ENCODE measurements at regions not wholly inside any gene's neighbourhood (a gene's known extent, or its start where the extent isn't known, plus 50 kb on each side); places are given as distances from the start of the nearest gene placed in this dataset.
A peak's percentile ranks its signal among the peaks of the same experiment; 100 is the strongest.
"Not testable (repeated sequence)": the region's sequence is repeated elsewhere in the genome, so short reads cannot be mapped to it uniquely, and the experiment has no call there.

DNA sequence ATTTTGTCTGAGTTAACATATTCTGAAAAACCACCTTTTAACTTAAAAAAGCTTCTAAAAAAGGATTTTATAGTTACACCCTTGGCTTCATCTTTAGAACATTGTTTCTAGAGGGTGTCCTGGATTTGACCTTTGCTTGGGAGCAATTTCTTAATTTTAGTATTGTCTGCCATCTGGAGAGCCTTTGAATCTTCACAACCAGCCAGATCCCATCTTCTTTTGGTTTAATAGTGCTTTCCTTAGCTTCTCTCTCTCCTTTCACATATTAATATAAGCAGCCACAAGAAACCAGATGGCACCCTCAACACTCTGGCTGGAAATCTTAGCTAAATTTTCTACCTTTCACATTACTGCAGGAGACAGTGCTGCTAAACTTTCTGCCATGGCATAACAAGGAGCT lies 76.5 kb upstream of the TSPAN2 start:
- intact Hi-C loops (cut with micrococcal nuclease) = no loop called here
- no peak for DNase-seq (ENCODE audit: low spot score)
- no peak overlapping the region for H3K27ac Mint-ChIP-seq
- H3K4me3 Mint-ChIP-seq = no peak overlapping the region
- no peaks in the 10 kb centered on the region for H3K4me1 Mint-ChIP-seq (ENCODE audit: low read depth)
- no peaks in the 10 kb centered on the region for H3K9me3 Mint-ChIP-seq
- no peaks in the 10 kb centered on the region for H3K36me3 Mint-ChIP-seq (ENCODE audit: low read depth)
- peaks cover 4% of the 10 kb centered on the region for H3K27me3 Mint-ChIP-seq (ENCODE audit: insufficient read depth)

DNA sequence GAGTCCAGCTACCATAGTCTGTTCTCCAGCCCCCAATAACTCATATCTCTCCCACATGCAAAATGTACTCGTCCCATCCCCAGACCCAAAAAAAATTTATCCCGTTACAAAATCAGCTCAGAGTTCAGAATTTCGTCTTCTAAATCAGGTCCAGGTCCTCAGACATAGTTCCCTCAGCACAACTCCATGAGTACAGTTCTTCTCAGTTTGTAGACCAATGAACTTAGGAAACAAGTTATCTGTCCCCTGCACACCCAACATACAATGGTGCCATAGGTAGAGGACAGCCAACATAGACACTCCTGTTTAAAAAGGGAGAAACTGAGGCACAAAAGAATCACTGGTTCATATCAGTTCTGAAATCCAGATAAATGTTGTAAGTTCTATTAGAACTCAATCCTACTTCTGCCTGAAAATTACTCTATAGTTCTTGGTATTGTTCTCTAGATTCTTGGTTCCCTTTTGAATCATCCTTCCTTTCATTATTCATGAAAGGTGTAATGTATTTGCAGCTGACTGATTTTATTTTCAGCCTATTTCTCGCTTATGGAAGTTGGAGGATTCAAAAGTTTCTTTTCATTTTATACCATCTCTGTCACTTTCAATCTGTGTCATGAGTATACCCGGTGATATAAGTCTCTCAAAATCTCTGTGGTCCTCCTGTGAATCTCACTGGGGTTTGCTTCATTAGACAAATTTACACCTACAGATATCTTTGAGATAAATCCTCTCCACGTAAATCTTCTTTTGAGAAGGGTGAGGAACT lies 75.8 kb upstream of the TSPAN2 start:
- intact Hi-C loops (cut with micrococcal nuclease) = no loop called here
- Mint-ChIP-seq H3K27ac (no peak overlapping the region), H3K4me1 (ENCODE audit: low read depth) (no peaks in the 10 kb centered on the region), H3K36me3 (ENCODE audit: low read depth) (no peaks in the 10 kb centered on the region), H3K9me3 (no peaks in the 10 kb centered on the region), H3K4me3 (no peak overlapping the region), H3K27me3 (ENCODE audit: insufficient read depth) (peaks cover 4% of the 10 kb centered on the region)
- no peak for DNase-seq (ENCODE audit: low spot score)

DNA sequence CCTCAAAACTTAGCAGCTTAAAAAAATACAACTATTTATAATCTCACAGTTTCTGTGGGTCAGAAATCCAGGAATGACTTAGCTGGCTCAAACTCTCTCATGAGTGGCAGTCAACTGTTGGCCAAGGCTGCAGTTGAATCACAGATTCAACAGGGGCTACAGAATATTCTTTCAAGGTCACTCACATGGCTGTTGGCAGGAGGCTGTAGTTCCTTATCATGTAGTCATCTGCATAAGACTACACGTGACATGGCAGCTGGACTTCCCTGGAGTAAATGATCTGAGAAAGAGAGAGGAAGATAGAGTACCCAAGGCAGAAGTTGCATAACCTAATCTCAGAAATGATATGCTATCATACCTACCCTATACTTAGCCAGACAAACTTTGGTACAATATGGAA lies 75.2 kb upstream of the TSPAN2 start:
- Mint-ChIP-seq H3K4me3 (no peak overlapping the region), H3K36me3 (ENCODE audit: low read depth) (no peaks in the 10 kb centered on the region), H3K9me3 (no peaks in the 10 kb centered on the region), H3K27me3 (ENCODE audit: insufficient read depth) (peaks cover 2% of the 10 kb centered on the region), H3K27ac (no peak overlapping the region), H3K4me1 (ENCODE audit: low read depth) (no peaks in the 10 kb centered on the region)
- intact Hi-C loops (cut with micrococcal nuclease) = no loop called here
- DNase-seq (ENCODE audit: low spot score) = no peak

DNA sequence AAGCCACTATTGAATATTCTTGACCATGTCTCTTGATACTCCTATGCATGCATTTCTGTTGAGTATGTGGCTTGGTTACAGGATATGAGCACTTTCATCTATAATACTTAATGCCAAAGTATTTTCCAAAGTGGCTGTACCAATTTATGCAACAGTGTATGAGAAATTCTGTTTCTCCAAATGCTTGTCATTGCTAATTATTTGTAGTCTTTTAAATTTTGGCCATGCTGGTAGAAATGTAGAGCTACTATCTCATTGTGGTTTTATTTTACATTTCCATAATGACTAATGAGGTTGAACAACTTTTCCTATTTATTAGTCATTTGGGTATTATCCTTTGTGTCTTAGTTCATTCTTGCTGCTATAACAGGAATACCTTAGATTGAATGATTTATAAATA lies 71.4 kb upstream of the TSPAN2 start:
- DNase-seq (ENCODE audit: low spot score) = no peak
- H3K27me3 Mint-ChIP-seq (ENCODE audit: insufficient read depth) = peaks cover 2% of the 10 kb centered on the region
- intact Hi-C loops (cut with micrococcal nuclease) = no loop called here
- no peaks in the 10 kb centered on the region for H3K9me3 Mint-ChIP-seq
- H3K27ac Mint-ChIP-seq = no peak overlapping the region
- H3K4me1 Mint-ChIP-seq (ENCODE audit: low read depth) = no peaks in the 10 kb centered on the region
- no peaks in the 10 kb centered on the region for H3K36me3 Mint-ChIP-seq (ENCODE audit: low read depth)
- H3K4me3 Mint-ChIP-seq = no peak overlapping the region

DNA sequence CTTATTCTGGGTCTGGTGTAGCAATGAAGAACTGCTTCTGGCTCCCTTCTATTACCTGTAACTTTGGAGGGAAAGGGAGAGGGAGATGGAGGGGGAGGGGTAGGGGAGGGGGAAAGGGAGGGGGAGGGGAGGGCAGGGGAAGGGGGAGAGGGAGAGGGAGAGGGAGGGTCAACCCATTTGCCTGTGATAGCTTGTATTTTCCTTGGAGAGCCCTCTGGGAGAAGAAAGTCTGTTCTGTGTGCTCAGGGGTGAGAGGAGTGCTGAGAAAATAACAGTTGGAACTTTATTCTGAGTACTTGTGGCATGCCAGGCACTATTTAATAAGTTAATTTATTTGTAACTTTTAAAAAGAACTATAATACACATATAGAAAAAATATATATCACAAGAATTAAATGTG lies 70.7 kb upstream of the TSPAN2 start:
- Mint-ChIP-seq H3K36me3 (ENCODE audit: low read depth) (no peaks in the 10 kb centered on the region), H3K9me3 (no peaks in the 10 kb centered on the region), H3K27me3 (ENCODE audit: insufficient read depth) (peaks cover 2% of the 10 kb centered on the region), H3K4me1 (ENCODE audit: low read depth) (no peaks in the 10 kb centered on the region), H3K27ac (no peak overlapping the region), H3K4me3 (no peak overlapping the region)
- no peak for DNase-seq (ENCODE audit: low spot score)
- intact Hi-C loops (cut with micrococcal nuclease) = no loop called here

- DNase-seq (ENCODE audit: low spot score) = no peak
- no peaks in the 10 kb centered on the region for H3K4me1 Mint-ChIP-seq (ENCODE audit: low read depth)
- no peak overlapping the region for H3K27ac Mint-ChIP-seq
- intact Hi-C loops (cut with micrococcal nuclease) = no loop called here
- H3K36me3 Mint-ChIP-seq (ENCODE audit: low read depth) = no peaks in the 10 kb centered on the region
- no peaks in the 10 kb centered on the region for H3K9me3 Mint-ChIP-seq
- H3K27me3 Mint-ChIP-seq (ENCODE audit: insufficient read depth) = peaks cover under 1% of the 10 kb centered on the region
- no peak overlapping the region for H3K4me3 Mint-ChIP-seq
Observed at GRCh38 chr1:115158181-115158580, 68.9 kb upstream of the TSPAN2 start.

DNA sequence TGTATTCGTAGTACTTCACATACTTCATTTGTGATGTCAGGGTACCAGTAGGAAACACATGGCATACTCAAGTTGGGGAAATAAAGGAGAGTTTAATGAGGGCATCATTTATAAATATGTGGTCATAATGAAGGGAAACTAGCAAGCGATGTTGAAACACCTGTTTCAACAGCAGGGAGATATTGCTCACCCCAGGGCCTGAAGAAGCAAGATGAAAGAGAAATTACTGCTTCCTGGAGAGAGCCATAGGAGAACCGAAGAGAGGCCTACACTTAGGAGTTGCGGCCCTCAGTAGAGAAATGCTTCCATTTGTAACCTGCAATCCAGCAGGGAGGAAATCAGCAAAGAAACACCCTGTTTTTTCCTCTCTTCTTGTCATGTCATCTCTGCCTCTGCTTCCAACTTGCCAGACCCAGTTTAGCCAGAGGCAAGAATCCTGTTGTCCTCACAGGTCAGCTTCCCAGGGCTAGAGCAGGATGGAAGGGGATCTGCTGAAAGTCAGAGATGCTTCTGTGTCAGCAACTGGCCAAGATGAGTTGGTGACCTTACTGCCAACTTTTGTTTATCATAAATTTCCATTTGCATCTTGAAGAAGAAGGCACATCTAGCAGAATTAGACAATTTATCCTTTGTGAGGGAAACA lies 67.6 kb upstream of the TSPAN2 start:
- no peaks in the 10 kb centered on the region for H3K27me3 Mint-ChIP-seq (ENCODE audit: insufficient read depth)
- no peak for DNase-seq (ENCODE audit: low spot score)
- no peaks in the 10 kb centered on the region for H3K9me3 Mint-ChIP-seq
- H3K4me1 Mint-ChIP-seq (ENCODE audit: low read depth) = no peaks in the 10 kb centered on the region
- H3K4me3 Mint-ChIP-seq = no peak overlapping the region
- H3K36me3 Mint-ChIP-seq (ENCODE audit: low read depth) = no peaks in the 10 kb centered on the region
- no peak overlapping the region for H3K27ac Mint-ChIP-seq
- intact Hi-C loops (cut with micrococcal nuclease) = no loop called here

DNA sequence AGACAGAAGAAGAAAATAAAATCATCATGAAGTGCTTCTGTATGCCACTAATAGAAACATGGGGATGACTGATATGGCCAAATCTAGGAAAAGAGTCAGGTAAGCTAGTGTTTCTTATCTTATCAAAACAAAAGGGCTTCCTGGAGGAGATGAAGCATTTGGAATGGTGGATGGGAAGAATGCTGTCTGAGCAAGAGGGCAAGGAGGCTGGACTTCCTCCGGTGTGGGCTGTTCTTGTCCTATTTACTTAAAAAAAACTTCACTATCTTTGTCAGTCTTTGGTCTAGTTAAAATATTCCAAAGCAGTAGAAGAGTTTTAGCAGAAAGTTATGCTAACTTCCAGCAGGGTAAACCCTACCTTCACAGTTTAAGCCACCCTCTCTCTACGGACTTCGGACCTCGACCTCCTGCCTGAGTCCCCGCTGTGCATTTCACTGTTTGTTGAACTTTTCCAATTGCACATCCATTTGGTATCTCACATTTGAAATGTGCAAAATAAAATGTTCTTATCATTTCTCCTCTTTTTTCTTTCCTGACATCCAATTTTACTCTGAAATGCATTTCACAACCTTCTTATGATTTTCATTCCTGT lies 64.8 kb upstream of the TSPAN2 start:
- H3K4me3 Mint-ChIP-seq = no peak overlapping the region
- H3K27ac Mint-ChIP-seq = no peak overlapping the region
- H3K4me1 Mint-ChIP-seq (ENCODE audit: low read depth) = no peaks in the 10 kb centered on the region
- H3K9me3 Mint-ChIP-seq = no peaks in the 10 kb centered on the region
- intact Hi-C loops (cut with micrococcal nuclease) = no loop called here
- no peaks in the 10 kb centered on the region for H3K36me3 Mint-ChIP-seq (ENCODE audit: low read depth)
- H3K27me3 Mint-ChIP-seq (ENCODE audit: insufficient read depth) = no peaks in the 10 kb centered on the region
- no peak for DNase-seq (ENCODE audit: low spot score)

GRCh38 chr1:115147928-115148327 lies 58.6 kb upstream of the TSPAN2 start:
- H3K27ac Mint-ChIP-seq; H3K4me1 Mint-ChIP-seq (ENCODE audit: low read depth); H3K36me3 Mint-ChIP-seq (ENCODE audit: low read depth); H3K9me3 Mint-ChIP-seq; DNase-seq (ENCODE audit: low spot score); intact Hi-C loops (cut with micrococcal nuclease): not testable (repeated sequence)
- peak overlapping the region; percentile 24 for H3K4me3 Mint-ChIP-seq
- H3K27me3 Mint-ChIP-seq (ENCODE audit: insufficient read depth) = peaks cover 26% of the 10 kb centered on the region

- Mint-ChIP-seq H3K27me3 (ENCODE audit: insufficient read depth) (peaks cover 30% of the 10 kb centered on the region), H3K36me3 (ENCODE audit: low read depth) (no peaks in the 10 kb centered on the region), H3K27ac (no peak overlapping the region), H3K9me3 (no peaks in the 10 kb centered on the region), H3K4me3 (no peak overlapping the region), H3K4me1 (ENCODE audit: low read depth) (no peaks in the 10 kb centered on the region)
- intact Hi-C loops (cut with micrococcal nuclease) = no loop called here
- DNase-seq (ENCODE audit: low spot score) = no peak
Observed at GRCh38 chr1:115145226-115145625, 55.9 kb upstream of the TSPAN2 start.

- Mint-ChIP-seq H3K9me3 (no peaks in the 10 kb centered on the region), H3K27ac (no peak overlapping the region), H3K27me3 (ENCODE audit: insufficient read depth) (peaks cover 30% of the 10 kb centered on the region), H3K36me3 (ENCODE audit: low read depth) (no peaks in the 10 kb centered on the region), H3K4me1 (ENCODE audit: low read depth) (peaks cover 1% of the 10 kb centered on the region), H3K4me3 (no peak overlapping the region)
- intact Hi-C loops (cut with micrococcal nuclease) = no loop called here
- no peak for DNase-seq (ENCODE audit: low spot score)
Observed at GRCh38 chr1:115144176-115144575, 54.9 kb upstream of the TSPAN2 start.

- DNase-seq (ENCODE audit: low spot score) = no peak
- H3K36me3 Mint-ChIP-seq (ENCODE audit: low read depth) = no peaks in the 10 kb centered on the region
- peaks cover 7% of the 10 kb centered on the region for H3K4me1 Mint-ChIP-seq (ENCODE audit: low read depth)
- no peak overlapping the region for H3K4me3 Mint-ChIP-seq
- no peak overlapping the region for H3K27ac Mint-ChIP-seq
- H3K9me3 Mint-ChIP-seq = no peaks in the 10 kb centered on the region
- intact Hi-C loops (cut with micrococcal nuclease) = no loop called here
- H3K27me3 Mint-ChIP-seq (ENCODE audit: insufficient read depth) = peaks cover 30% of the 10 kb centered on the region
Observed at GRCh38 chr1:115142616-115143015, 53.3 kb upstream of the TSPAN2 start.

DNA sequence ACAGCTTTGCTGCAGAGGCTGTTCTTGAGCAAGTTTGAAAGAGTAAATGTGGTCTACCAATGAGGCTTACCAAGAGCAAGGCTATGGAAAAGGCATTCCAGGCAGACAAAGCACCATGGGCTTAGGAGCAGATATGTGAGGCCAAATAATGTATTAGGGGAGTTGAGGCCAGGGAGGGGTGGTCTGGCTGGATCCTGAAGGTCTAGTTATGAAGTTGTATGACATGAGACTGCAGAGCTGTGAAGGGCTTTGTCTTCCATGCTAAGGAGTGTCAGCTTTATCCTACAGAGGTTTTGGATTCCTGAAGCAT lies 51.8 kb upstream of the TSPAN2 start:
- Mint-ChIP-seq H3K27me3 (ENCODE audit: insufficient read depth) (peaks cover 18% of the 10 kb centered on the region), H3K4me3 (no peak overlapping the region), H3K27ac (no peak overlapping the region), H3K9me3 (no peaks in the 10 kb centered on the region), H3K36me3 (ENCODE audit: low read depth) (no peaks in the 10 kb centered on the region), H3K4me1 (ENCODE audit: low read depth) (peaks cover 7% of the 10 kb centered on the region)
- intact Hi-C loops (cut with micrococcal nuclease) = no loop called here
- no peak for DNase-seq (ENCODE audit: low spot score)
